Neural crest cell (in vitro differentiated cells): ENCODE measurements at regions not wholly inside any gene's neighbourhood (a gene's known extent, or its start where the extent isn't known, plus 50 kb on each side); places are given as distances from the start of the nearest gene placed in this dataset.

Experiments used
- DNase-seq: peaks from one replicate; pipeline ENCODE4 v3.0.0; 2021; ENCODE audit warnings: low read depth, mixed read lengths, low spot score
- H3K27ac Mint-ChIP-seq: one replicate; pipeline ENCODE4 v1.8.0; 2021; ENCODE audit warnings: mild to moderate bottlenecking, mixed read lengths; ENCODE audit not compliant: unreplicated experiment
- H3K27me3 Mint-ChIP-seq: 2 replicates; pipeline ENCODE4 v1.8.0; 2021; ENCODE audit warnings: low read depth, mild to moderate bottlenecking, mixed read lengths
- H3K36me3 Mint-ChIP-seq: 2 replicates; pipeline ENCODE4 v1.8.0; 2021; ENCODE audit warnings: low read depth, mild to moderate bottlenecking, mixed read lengths
- H3K4me1 Mint-ChIP-seq: 2 replicates; pipeline ENCODE4 v1.8.0; 2021; ENCODE audit warnings: mixed read lengths
- H3K4me3 Mint-ChIP-seq: one replicate; pipeline ENCODE4 v1.8.0; 2021; ENCODE audit warnings: mild to moderate bottlenecking, mixed read lengths
- H3K9me3 Mint-ChIP-seq: 2 replicates; pipeline ENCODE4 v1.8.0; 2021; ENCODE audit warnings: mixed read lengths
- TF ChIP-seq, protein P1 (sequence below): fragments of 200-600 bp; sonication (generic); conservative IDR thresholded peaks from 2 replicates; pipeline ENCODE4 v1.5.0; 2021; ENCODE audit warnings: antibody characterized with exemption, mild to moderate bottlenecking

DNA sequence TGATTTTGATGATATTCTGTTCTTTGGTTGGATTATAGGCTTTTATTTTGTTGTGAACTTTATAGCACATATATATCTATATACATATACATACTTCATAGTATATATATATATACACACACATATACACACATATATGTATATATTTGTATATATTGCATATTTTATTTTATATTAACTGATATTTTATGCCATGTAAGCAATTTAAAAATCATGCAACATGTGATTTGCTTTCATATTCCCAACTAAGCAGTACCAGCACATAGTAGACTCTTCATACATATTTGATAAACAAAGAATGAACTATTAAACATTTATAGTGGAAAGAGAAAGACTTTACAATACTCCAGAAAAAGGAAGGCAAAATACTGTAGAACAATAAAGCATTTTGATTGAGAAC lies 679.2 kb downstream of the TENT5A start:
- TF ChIP-seq, protein P1, sequence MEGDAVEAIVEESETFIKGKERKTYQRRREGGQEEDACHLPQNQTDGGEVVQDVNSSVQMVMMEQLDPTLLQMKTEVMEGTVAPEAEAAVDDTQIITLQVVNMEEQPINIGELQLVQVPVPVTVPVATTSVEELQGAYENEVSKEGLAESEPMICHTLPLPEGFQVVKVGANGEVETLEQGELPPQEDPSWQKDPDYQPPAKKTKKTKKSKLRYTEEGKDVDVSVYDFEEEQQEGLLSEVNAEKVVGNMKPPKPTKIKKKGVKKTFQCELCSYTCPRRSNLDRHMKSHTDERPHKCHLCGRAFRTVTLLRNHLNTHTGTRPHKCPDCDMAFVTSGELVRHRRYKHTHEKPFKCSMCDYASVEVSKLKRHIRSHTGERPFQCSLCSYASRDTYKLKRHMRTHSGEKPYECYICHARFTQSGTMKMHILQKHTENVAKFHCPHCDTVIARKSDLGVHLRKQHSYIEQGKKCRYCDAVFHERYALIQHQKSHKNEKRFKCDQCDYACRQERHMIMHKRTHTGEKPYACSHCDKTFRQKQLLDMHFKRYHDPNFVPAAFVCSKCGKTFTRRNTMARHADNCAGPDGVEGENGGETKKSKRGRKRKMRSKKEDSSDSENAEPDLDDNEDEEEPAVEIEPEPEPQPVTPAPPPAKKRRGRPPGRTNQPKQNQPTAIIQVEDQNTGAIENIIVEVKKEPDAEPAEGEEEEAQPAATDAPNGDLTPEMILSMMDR, result no peak
- Mint-ChIP-seq H3K4me3 (no peak overlapping the region), H3K9me3 (no peaks in the 10 kb centered on the region), H3K4me1 (peaks cover 8% of the 10 kb centered on the region), H3K36me3 (no peaks in the 10 kb centered on the region), H3K27ac (no peak overlapping the region), H3K27me3 (no peaks in the 10 kb centered on the region)
- no peak for DNase-seq

DNA sequence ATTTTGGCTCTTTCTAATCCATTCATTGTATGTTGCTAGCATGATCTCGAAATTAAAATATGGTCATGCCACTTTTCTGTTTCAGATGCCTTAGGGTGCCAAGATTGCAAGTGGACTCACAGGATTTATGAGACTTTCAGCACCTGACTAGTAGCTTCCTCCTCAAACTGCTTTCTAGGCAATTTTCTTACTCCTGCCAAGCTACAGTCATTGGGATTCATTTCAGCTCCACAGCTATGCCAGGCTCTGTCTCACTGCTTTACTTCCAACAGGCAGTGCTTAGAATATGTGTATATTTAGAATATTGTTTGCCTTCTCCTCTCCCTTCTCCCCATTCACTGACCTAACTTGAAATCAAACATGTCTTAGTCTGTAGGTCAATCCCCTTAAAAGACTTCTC lies 681.4 kb downstream of the TENT5A start:
- DNase-seq, result no peak
- H3K36me3 Mint-ChIP-seq, result no peaks in the 10 kb centered on the region
- peaks cover 7% of the 10 kb centered on the region for H3K4me1 Mint-ChIP-seq
- H3K27ac Mint-ChIP-seq, result no peak overlapping the region
- no peak overlapping the region for H3K4me3 Mint-ChIP-seq
- TF ChIP-seq, protein P1, result no peak
- H3K9me3 Mint-ChIP-seq, result no peaks in the 10 kb centered on the region
- no peaks in the 10 kb centered on the region for H3K27me3 Mint-ChIP-seq

DNA sequence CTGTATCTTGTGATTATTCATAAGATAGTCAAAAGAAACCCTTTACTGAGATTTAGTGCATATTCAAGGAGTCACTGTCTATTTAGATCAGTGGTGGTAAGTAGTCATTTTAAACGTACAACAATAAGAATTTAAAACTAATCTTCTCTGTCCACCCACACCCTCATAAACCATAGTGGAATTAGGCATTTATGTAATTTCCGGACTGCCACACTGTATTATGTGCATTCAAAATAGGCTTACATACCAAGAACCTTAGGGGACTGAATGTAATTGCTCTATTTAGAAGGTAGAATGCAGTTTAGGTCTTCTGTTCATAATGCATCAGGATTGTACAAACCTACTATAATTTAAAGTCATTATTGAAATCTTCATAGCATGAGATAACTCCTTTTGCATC lies 685.4 kb downstream of the TENT5A start:
- Mint-ChIP-seq H3K4me3 (no peak overlapping the region), H3K9me3 (no peaks in the 10 kb centered on the region), H3K4me1 (no peaks in the 10 kb centered on the region), H3K27me3 (no peaks in the 10 kb centered on the region), H3K36me3 (no peaks in the 10 kb centered on the region), H3K27ac (no peak overlapping the region)
- TF ChIP-seq, protein P1, result no peak
- DNase-seq, result no peak

DNA sequence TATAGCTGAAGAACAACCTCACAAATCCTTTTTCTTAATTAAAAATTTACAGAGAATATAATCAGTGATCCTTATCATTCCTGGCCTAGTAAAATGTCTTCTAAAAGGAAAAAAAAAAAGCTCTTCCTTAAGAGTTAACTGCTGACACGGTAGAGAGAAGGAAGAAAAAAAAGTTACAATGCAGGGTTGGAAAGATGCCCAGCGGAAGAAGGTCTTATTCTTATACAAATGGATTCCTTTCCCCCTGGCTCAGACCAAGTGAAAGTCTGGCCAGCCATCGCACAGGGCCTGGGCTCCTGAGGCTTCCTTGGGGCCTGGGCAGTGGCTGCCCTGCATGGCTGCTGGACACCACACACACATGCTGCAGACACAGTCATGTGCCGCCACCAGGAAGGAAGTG lies 688.6 kb downstream of the TENT5A start:
- no peaks in the 10 kb centered on the region for H3K36me3 Mint-ChIP-seq
- no peaks in the 10 kb centered on the region for H3K27me3 Mint-ChIP-seq
- H3K4me1 Mint-ChIP-seq, result no peaks in the 10 kb centered on the region
- H3K27ac Mint-ChIP-seq, result no peak overlapping the region
- no peak overlapping the region for H3K4me3 Mint-ChIP-seq
- TF ChIP-seq, protein P1, result no peak
- DNase-seq, result no peak
- H3K9me3 Mint-ChIP-seq, result no peaks in the 10 kb centered on the region

DNA sequence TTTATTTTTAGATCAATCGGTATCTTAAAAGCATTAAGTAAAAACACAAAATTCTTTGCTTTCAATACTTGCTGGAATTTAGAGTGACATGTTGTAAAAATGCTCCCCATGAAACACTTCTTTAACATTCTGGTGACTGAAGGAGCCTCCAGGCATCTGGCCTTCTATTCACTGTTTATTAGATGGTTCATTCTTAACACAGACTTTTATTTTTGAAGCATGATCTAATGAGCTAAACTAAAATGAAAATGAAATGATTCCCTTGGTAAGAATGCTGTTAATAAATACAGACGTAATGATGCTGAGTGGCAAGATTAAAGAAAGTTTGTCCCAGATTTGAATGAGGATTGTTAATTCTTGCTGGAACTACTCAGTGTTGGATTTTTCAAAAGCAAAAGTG lies 698.4 kb downstream of the TENT5A start:
- H3K27me3 Mint-ChIP-seq, result no peaks in the 10 kb centered on the region
- peaks cover 4% of the 10 kb centered on the region for H3K4me1 Mint-ChIP-seq
- TF ChIP-seq, protein P1, result no peak
- no peak overlapping the region for H3K4me3 Mint-ChIP-seq
- no peaks in the 10 kb centered on the region for H3K36me3 Mint-ChIP-seq
- no peak for DNase-seq
- H3K27ac Mint-ChIP-seq, result no peak overlapping the region
- no peaks in the 10 kb centered on the region for H3K9me3 Mint-ChIP-seq

DNA sequence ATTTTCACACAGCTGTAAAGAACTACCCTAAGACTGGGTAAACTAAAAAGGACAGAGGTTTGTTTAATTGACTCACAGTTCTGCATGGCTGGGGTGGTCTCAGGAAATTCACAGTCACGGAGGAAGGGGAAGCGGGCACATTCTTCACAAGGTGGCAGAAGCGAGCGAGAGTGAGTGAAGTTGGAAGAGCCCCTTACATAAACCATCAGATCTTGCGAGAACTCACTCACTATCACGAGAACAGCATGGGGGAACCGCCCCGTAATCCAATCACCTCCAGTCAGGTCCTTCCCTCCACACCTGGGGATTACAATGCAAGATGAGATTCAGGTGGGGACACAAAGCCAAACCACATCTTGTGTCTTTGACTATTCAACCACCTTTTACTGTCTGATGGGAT lies 700.5 kb downstream of the TENT5A start:
- no peaks in the 10 kb centered on the region for H3K9me3 Mint-ChIP-seq
- H3K4me3 Mint-ChIP-seq, result no peak overlapping the region
- H3K27ac Mint-ChIP-seq, result no peak overlapping the region
- no peaks in the 10 kb centered on the region for H3K36me3 Mint-ChIP-seq
- H3K27me3 Mint-ChIP-seq, result no peaks in the 10 kb centered on the region
- TF ChIP-seq, protein P1, result no peak
- no peak for DNase-seq
- H3K4me1 Mint-ChIP-seq, result peaks cover 4% of the 10 kb centered on the region
